Ishikawa (cell line): ENCODE measurements at regions not wholly inside any gene's neighbourhood (a gene's known extent, or its start where the extent isn't known, plus 50 kb on each side); places are given as distances from the start of the nearest gene placed in this dataset.

Source experiments
- CEBPB ChIP-seq: IDR thresholded peaks from 2 replicates; pipeline ENCODE4 v1.6.1; 2012
- CREB1 ChIP-seq: IDR thresholded peaks from 2 replicates; pipeline ENCODE4 v1.6.1; 2012; ENCODE audit warnings: low read depth
- EGR1 ChIP-seq: IDR thresholded peaks from 2 replicates; pipeline ENCODE4 v1.6.1; 2012
- EP300 ChIP-seq: IDR thresholded peaks from 2 replicates; pipeline ENCODE4 v1.6.1; 2012; ENCODE audit warnings: borderline replicate concordance
- FOXM1 ChIP-seq: IDR thresholded peaks from 2 replicates; pipeline ENCODE4 v1.6.1; 2012; ENCODE audit warnings: low read depth, borderline replicate concordance
- MAX ChIP-seq: IDR thresholded peaks from 2 replicates; pipeline ENCODE4 v1.6.1; 2012
- NFIC ChIP-seq: IDR thresholded peaks from 2 replicates; pipeline ENCODE4 v1.6.1; 2012
- RAD21 ChIP-seq: IDR thresholded peaks from 2 replicates; pipeline ENCODE4 v1.6.1; 2012; ENCODE audit warnings: low read depth
- REST ChIP-seq: IDR thresholded peaks from 2 replicates; pipeline ENCODE4 v1.6.1; 2012; ENCODE audit warnings: low read depth, mild to moderate bottlenecking
- TAF1 ChIP-seq: IDR thresholded peaks from 2 replicates; pipeline ENCODE4 v1.6.1; 2012; ENCODE audit warnings: low read depth, mild to moderate bottlenecking
- TCF12 ChIP-seq: IDR thresholded peaks from 2 replicates; pipeline ENCODE4 v1.6.1; 2012; ENCODE audit warnings: low read depth
- TEAD4 ChIP-seq: IDR thresholded peaks from 2 replicates; pipeline ENCODE4 v1.6.1; 2012
- USF1 ChIP-seq: IDR thresholded peaks from 2 replicates; pipeline ENCODE4 v1.6.1; 2012
- YY1 ChIP-seq: IDR thresholded peaks from 2 replicates; pipeline ENCODE4 v1.6.1; 2012; ENCODE audit warnings: low read depth
- ZBTB7A ChIP-seq: IDR thresholded peaks from 2 replicates; pipeline ENCODE4 v1.6.1; 2012; ENCODE audit warnings: low read depth

GRCh38 chr5:82862261-82862660, 214.9 kb downstream of the TMEM167A start:
- TF ChIP-seq CEBPB (no peak), FOXM1 (no peak), EGR1 (no peak), EP300 (no peak), TCF12 (no peak), TAF1 (no peak), NFIC (no peak), ZBTB7A (no peak), MAX (no peak), YY1 (no peak)

GRCh38 chr5:82861701-82862100, 215.5 kb downstream of the TMEM167A start:
- no peak for TF ChIP-seq REST
- no peak for TF ChIP-seq TCF12
- TF ChIP-seq USF1: no peak
- no peak for TF ChIP-seq TEAD4
- no peak for TF ChIP-seq CEBPB
- no peak for TF ChIP-seq EP300
- TF ChIP-seq ZBTB7A: no peak
- no peak for TF ChIP-seq MAX
- no peak for TF ChIP-seq RAD21
- TF ChIP-seq TAF1: no peak
- no peak for TF ChIP-seq YY1
- no peak for TF ChIP-seq FOXM1

- TF ChIP-seq CEBPB (no peak), YY1 (no peak), TEAD4 (no peak), TCF12 (no peak), RAD21 (no peak)
Measured at GRCh38 chr5:82859451-82860140, 217.6 kb downstream of the TMEM167A start.

GRCh38 chr5:82858151-82859025, 218.8 kb downstream of the TMEM167A start:
- no peak for TF ChIP-seq YY1
- no peak for TF ChIP-seq NFIC
- TF ChIP-seq EP300: no peak
- no peak for TF ChIP-seq RAD21
- TF ChIP-seq REST: no peak
- TF ChIP-seq ZBTB7A: no peak
- TF ChIP-seq TAF1: no peak
- TF ChIP-seq USF1: no peak
- TF ChIP-seq CREB1: no peak
- no peak for TF ChIP-seq TCF12
- no peak for TF ChIP-seq FOXM1
- TF ChIP-seq MAX: no peak
- no peak for TF ChIP-seq TEAD4
- no peak for TF ChIP-seq EGR1

- TF ChIP-seq NFIC: no peak
- no peak for TF ChIP-seq MAX
- TF ChIP-seq USF1: no peak
- TF ChIP-seq RAD21: no peak
- no peak for TF ChIP-seq TCF12
- no peak for TF ChIP-seq TEAD4
- no peak for TF ChIP-seq YY1
- TF ChIP-seq FOXM1: no peak
- no peak for TF ChIP-seq CREB1
- TF ChIP-seq EP300: no peak
- no peak for TF ChIP-seq REST
- TF ChIP-seq ZBTB7A: no peak
- no peak for TF ChIP-seq CEBPB
- TF ChIP-seq EGR1: no peak
- TF ChIP-seq TAF1: no peak
Measured at GRCh38 chr5:82855893-82856550, 221.2 kb downstream of the TMEM167A start.
